GM12892 (cell line): ENCODE measurements at regions not wholly inside any gene's neighbourhood (a gene's known extent, or its start where the extent isn't known, plus 50 kb on each side); places are given as distances from the start of the nearest gene placed in this dataset.
"Not testable (repeated sequence)": the region's sequence is repeated elsewhere in the genome, so short reads cannot be mapped to it uniquely, and the experiment has no call there.

Experiments used
- DNase-seq: peaks from one replicate; pipeline ENCODE4 v3.0.0; 2011; ENCODE audit not compliant: insufficient read length
- FAIRE-seq: peaks from 2 replicates; lab custom pipeline; 2011; peaks lifted over from hg19 to GRCh38; lab: Jason Lieb, UNC
- POLR2A ChIP-seq: IDR thresholded peaks from 2 replicates; pipeline ENCODE4 v1.6.1; 2011; ENCODE audit warnings: low read depth, low read length, control low read depth
- POLR2AphosphoS5 ChIP-seq: IDR thresholded peaks from 2 replicates; pipeline ENCODE4 v1.6.1; 2011; ENCODE audit warnings: low read depth, low read length, control low read depth
- TAF1 ChIP-seq: IDR thresholded peaks from 2 replicates; pipeline ENCODE4 v1.6.1; 2011; ENCODE audit warnings: low read depth, mild to moderate bottlenecking, control low read depth, low read length, borderline replicate concordance

- TF ChIP-seq POLR2AphosphoS5 (no peak), TAF1 (no peak)
- DNase-seq (no peak), FAIRE-seq (no peak)
These were observed 135.3 kb upstream of the VANGL1 start for GRCh38 chr1:115506518-115506917.

GRCh38 chr1:115505148-115505571 lies 136.6 kb upstream of the VANGL1 start:
- TF ChIP-seq TAF1: no peak
- no peak for TF ChIP-seq POLR2AphosphoS5
- no peak for TF ChIP-seq POLR2A
- no peak for DNase-seq
- no peak for FAIRE-seq

- DNase-seq, FAIRE-seq: not testable (repeated sequence)
These were observed 139.6 kb upstream of the VANGL1 start for GRCh38 chr1:115502183-115502582.

GRCh38 chr1:115501476-115501875 lies 140.3 kb upstream of the VANGL1 start:
- FAIRE-seq (no peak), DNase-seq (no peak)
- TF ChIP-seq POLR2A (no peak), TAF1 (no peak), POLR2AphosphoS5 (no peak)

GRCh38 chr1:115499253-115499652 lies 142.5 kb upstream of the VANGL1 start:
- no peak for TF ChIP-seq POLR2AphosphoS5
- TF ChIP-seq POLR2A: no peak
- no peak for TF ChIP-seq TAF1
- DNase-seq: no peak

GRCh38 chr1:115496904-115497527 lies 144.8 kb upstream of the VANGL1 start:
- FAIRE-seq: no peak
- no peak for DNase-seq
- TF ChIP-seq POLR2AphosphoS5 (no peak), TAF1 (no peak), POLR2A (no peak)

More at GRCh38 chr1:115499253-115499652, 142.5 kb upstream of the VANGL1 start:
- no peak for FAIRE-seq

GRCh38 chr1:115495625-115496024 lies 146.1 kb upstream of the VANGL1 start:
- TF ChIP-seq POLR2AphosphoS5 (no peak), POLR2A (no peak), TAF1 (no peak)
- DNase-seq (no peak), FAIRE-seq (no peak)

GRCh38 chr1:115495111-115495510 lies 146.7 kb upstream of the VANGL1 start:
- FAIRE-seq (no peak), DNase-seq (no peak)
- TF ChIP-seq POLR2A: no peak
- TF ChIP-seq POLR2AphosphoS5: no peak
- no peak for TF ChIP-seq TAF1

- TF ChIP-seq TAF1: no peak
- no peak for TF ChIP-seq POLR2AphosphoS5
- TF ChIP-seq POLR2A: no peak
- DNase-seq (no peak), FAIRE-seq (no peak)
These were observed 147.9 kb upstream of the VANGL1 start for GRCh38 chr1:115493834-115494233.

- TF ChIP-seq POLR2A (no peak), POLR2AphosphoS5 (no peak), TAF1 (no peak)
- FAIRE-seq (no peak), DNase-seq (no peak)
These were observed 148.9 kb upstream of the VANGL1 start for GRCh38 chr1:115492880-115493279.

- no peak for TF ChIP-seq POLR2AphosphoS5
- no peak for TF ChIP-seq TAF1
- no peak for TF ChIP-seq POLR2A
- DNase-seq (no peak), FAIRE-seq (no peak)
These were observed 149.7 kb upstream of the VANGL1 start for GRCh38 chr1:115492019-115492595.

GRCh38 chr1:115491298-115492018 lies 150.3 kb upstream of the VANGL1 start:
- DNase-seq (no peak), FAIRE-seq (no peak)
- TF ChIP-seq TAF1 (no peak), POLR2AphosphoS5 (no peak), POLR2A (no peak)
